SK-N-SH treated with all-trans-retinoic acid at 6 μM for 48 hours (cell line): ENCODE measurements at regions not wholly inside any gene's neighbourhood (a gene's known extent, or its start where the extent isn't known, plus 50 kb on each side); places are given as distances from the start of the nearest gene placed in this dataset.

Experiments used
- ATAC-seq: fragments of 200-7000 bp; cut with Tn5 transposase; 3 replicates; pipeline ENCODE4 v1.9.1; 2020; ENCODE audit warnings: mild to moderate bottlenecking, moderate library complexity
- ARNTL ChIP-seq: fragments of 450-650 bp; formaldehyde crosslinking; IDR thresholded peaks from 2 replicates; pipeline ENCODE4 v1.5.0; 2020; ENCODE audit warnings: low read depth, mild to moderate bottlenecking, moderate library complexity, borderline replicate concordance
- BACH2 ChIP-seq: fragments of 250-450 bp; sonication (Bioruptor Pico); IDR thresholded peaks from 2 replicates; pipeline ENCODE4 v1.9.0; 2021; ENCODE audit warnings: mild to moderate bottlenecking, borderline replicate concordance
- CSDC2 ChIP-seq: fragments of 250-450 bp; sonication (Bioruptor Pico); IDR thresholded peaks from 2 replicates; pipeline ENCODE4 v1.5.0; 2020; ENCODE audit warnings: mild to moderate bottlenecking, moderate library complexity
- ESRRG ChIP-seq: fragments of 250-450 bp; sonication (Bioruptor Pico); IDR thresholded peaks from 2 replicates; pipeline ENCODE4 v1.6.1; 2021; ENCODE audit warnings: mild to moderate bottlenecking
- GLIS3 ChIP-seq: fragments of 250-450 bp; sonication (Bioruptor Pico); IDR thresholded peaks from 2 replicates; pipeline ENCODE4 v1.5.0; 2020; ENCODE audit warnings: mild to moderate bottlenecking, moderate library complexity
- ISL1 ChIP-seq: fragments of 250-450 bp; sonication (Bioruptor Pico); IDR thresholded peaks from 2 replicates; pipeline ENCODE4 v2.1.2; 2022; ENCODE audit warnings: mild to moderate bottlenecking, moderate library complexity
- OSR1 ChIP-seq: fragments of 250-450 bp; sonication (Bioruptor Pico); IDR thresholded peaks from 2 replicates; pipeline ENCODE4 v1.8.0; 2022; ENCODE audit warnings: moderate library complexity, mild to moderate bottlenecking, inconsistent platforms
- RARB ChIP-seq: fragments of 250-450 bp; sonication (Bioruptor Pico); IDR thresholded peaks from 2 replicates; pipeline ENCODE4 v1.8.0; 2021; ENCODE audit warnings: mild to moderate bottlenecking, moderate library complexity
- TCF4 ChIP-seq: fragments of 250-450 bp; sonication (Bioruptor Pico); IDR thresholded peaks from 2 replicates; pipeline ENCODE4 v1.8.0; 2021; ENCODE audit warnings: mild to moderate bottlenecking, moderate library complexity, borderline replicate concordance
- TOX ChIP-seq: fragments of 250-450 bp; sonication (Bioruptor Pico); IDR thresholded peaks from 2 replicates; pipeline ENCODE4 v1.8.0; 2021; ENCODE audit warnings: mild to moderate bottlenecking, moderate library complexity, borderline replicate concordance
- ZC3H10 ChIP-seq: fragments of 250-450 bp; sonication (Bioruptor Pico); IDR thresholded peaks from 2 replicates; pipeline ENCODE4 v1.5.1; 2021; ENCODE audit warnings: mild to moderate bottlenecking, moderate library complexity
- ZFP30 ChIP-seq: fragments of 450-650 bp; formaldehyde crosslinking; IDR thresholded peaks from 2 replicates; pipeline ENCODE4 v1.5.0; 2022; ENCODE audit warnings: mild to moderate bottlenecking, moderate library complexity
- ZNF70 ChIP-seq: fragments of 450-650 bp; formaldehyde crosslinking; IDR thresholded peaks from 2 replicates; pipeline ENCODE4 v1.5.0; 2020; ENCODE audit warnings: mild to moderate bottlenecking, moderate library complexity
- ZNF8 ChIP-seq: fragments of 450-650 bp; formaldehyde crosslinking; IDR thresholded peaks from 2 replicates; pipeline ENCODE4 v1.5.0; 2020; ENCODE audit warnings: mild to moderate bottlenecking, moderate library complexity
- TF ChIP-seq, protein P1 (sequence below): fragments of 250-450 bp; sonication (Bioruptor Pico); IDR thresholded peaks from 2 replicates; pipeline ENCODE4 v1.8.0; 2020; ENCODE audit warnings: mild to moderate bottlenecking, moderate library complexity, borderline replicate concordance
- TF ChIP-seq, protein P2 (sequence below): fragments of 250-450 bp; sonication (Bioruptor Pico); IDR thresholded peaks from 2 replicates; pipeline ENCODE4 v1.5.1; 2021; ENCODE audit warnings: mild to moderate bottlenecking, moderate library complexity
- TF ChIP-seq, protein P3 (sequence below): fragments of 250-450 bp; sonication (Bioruptor Pico); IDR thresholded peaks from 2 replicates; pipeline ENCODE4 v1.5.1; 2020; ENCODE audit warnings: low read depth, mild to moderate bottlenecking, moderate library complexity
- TF ChIP-seq, protein P4 (sequence below): fragments of 250-450 bp; sonication (Bioruptor Pico); IDR thresholded peaks from 2 replicates; pipeline ENCODE4 v1.5.0; 2020; ENCODE audit warnings: mild to moderate bottlenecking, moderate library complexity
- TF ChIP-seq, protein P5 (sequence below): fragments of 250-450 bp; sonication (Bioruptor Pico); IDR thresholded peaks from 2 replicates; pipeline ENCODE4 v1.8.0; 2021; ENCODE audit warnings: low read depth, mild to moderate bottlenecking, moderate library complexity, borderline replicate concordance

DNA sequence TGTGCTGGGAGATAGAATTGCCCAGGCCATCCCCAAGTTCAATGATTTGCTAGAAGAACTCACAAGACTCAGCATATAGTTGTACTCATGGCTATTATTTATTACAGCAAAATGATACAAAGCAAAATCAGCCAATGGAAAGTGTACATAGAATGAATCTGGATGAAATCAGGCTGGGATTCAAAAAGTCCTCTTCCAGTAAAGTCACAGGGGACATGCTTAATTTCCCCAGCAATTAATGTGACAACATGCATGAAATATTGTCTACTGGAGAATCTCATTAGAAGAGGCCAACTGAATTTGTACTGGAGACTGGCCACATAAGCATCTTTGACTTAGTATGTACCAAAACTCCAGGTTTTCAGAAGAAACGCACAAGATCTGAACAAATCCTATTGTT, 1043.1 kb downstream of the NAALADL2 start:
- TF ChIP-seq ISL1 (CRISPR knock-in tag) (no peak), TOX (CRISPR knock-in tag) (no peak), ESRRG (CRISPR knock-in tag) (no peak), ZNF8 (no peak), ZC3H10 (no peak), CSDC2 (CRISPR knock-in tag) (no peak), BACH2 (CRISPR knock-in tag) (no peak), GLIS3 (CRISPR knock-in tag) (no peak), ARNTL (CRISPR knock-in tag) (no peak), ZFP30 (CRISPR knock-in tag) (no peak), OSR1 (CRISPR knock-in tag) (no peak)
- TF ChIP-seq, protein P1, sequence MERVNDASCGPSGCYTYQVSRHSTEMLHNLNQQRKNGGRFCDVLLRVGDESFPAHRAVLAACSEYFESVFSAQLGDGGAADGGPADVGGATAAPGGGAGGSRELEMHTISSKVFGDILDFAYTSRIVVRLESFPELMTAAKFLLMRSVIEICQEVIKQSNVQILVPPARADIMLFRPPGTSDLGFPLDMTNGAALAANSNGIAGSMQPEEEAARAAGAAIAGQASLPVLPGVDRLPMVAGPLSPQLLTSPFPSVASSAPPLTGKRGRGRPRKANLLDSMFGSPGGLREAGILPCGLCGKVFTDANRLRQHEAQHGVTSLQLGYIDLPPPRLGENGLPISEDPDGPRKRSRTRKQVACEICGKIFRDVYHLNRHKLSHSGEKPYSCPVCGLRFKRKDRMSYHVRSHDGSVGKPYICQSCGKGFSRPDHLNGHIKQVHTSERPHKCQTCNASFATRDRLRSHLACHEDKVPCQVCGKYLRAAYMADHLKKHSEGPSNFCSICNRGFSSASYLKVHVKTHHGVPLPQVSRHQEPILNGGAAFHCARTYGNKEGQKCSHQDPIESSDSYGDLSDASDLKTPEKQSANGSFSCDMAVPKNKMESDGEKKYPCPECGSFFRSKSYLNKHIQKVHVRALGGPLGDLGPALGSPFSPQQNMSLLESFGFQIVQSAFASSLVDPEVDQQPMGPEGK (CRISPR knock-in tag): no peak
- TF ChIP-seq, protein P2, sequence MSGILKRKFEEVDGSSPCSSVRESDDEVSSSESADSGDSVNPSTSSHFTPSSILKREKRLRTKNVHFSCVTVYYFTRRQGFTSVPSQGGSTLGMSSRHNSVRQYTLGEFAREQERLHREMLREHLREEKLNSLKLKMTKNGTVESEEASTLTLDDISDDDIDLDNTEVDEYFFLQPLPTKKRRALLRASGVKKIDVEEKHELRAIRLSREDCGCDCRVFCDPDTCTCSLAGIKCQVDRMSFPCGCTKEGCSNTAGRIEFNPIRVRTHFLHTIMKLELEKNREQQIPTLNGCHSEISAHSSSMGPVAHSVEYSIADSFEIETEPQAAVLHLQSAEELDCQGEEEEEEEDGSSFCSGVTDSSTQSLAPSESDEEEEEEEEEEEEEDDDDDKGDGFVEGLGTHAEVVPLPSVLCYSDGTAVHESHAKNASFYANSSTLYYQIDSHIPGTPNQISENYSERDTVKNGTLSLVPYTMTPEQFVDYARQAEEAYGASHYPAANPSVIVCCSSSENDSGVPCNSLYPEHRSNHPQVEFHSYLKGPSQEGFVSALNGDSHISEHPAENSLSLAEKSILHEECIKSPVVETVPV (CRISPR knock-in tag): no peak
- TF ChIP-seq, protein P3, sequence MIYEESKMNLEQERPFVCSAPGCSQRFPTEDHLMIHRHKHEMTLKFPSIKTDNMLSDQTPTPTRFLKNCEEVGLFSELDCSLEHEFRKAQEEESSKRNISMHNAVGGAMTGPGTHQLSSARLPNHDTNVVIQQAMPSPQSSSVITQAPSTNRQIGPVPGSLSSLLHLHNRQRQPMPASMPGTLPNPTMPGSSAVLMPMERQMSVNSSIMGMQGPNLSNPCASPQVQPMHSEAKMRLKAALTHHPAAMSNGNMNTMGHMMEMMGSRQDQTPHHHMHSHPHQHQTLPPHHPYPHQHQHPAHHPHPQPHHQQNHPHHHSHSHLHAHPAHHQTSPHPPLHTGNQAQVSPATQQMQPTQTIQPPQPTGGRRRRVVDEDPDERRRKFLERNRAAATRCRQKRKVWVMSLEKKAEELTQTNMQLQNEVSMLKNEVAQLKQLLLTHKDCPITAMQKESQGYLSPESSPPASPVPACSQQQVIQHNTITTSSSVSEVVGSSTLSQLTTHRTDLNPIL (CRISPR knock-in tag): no peak
- TF ChIP-seq, protein P4, sequence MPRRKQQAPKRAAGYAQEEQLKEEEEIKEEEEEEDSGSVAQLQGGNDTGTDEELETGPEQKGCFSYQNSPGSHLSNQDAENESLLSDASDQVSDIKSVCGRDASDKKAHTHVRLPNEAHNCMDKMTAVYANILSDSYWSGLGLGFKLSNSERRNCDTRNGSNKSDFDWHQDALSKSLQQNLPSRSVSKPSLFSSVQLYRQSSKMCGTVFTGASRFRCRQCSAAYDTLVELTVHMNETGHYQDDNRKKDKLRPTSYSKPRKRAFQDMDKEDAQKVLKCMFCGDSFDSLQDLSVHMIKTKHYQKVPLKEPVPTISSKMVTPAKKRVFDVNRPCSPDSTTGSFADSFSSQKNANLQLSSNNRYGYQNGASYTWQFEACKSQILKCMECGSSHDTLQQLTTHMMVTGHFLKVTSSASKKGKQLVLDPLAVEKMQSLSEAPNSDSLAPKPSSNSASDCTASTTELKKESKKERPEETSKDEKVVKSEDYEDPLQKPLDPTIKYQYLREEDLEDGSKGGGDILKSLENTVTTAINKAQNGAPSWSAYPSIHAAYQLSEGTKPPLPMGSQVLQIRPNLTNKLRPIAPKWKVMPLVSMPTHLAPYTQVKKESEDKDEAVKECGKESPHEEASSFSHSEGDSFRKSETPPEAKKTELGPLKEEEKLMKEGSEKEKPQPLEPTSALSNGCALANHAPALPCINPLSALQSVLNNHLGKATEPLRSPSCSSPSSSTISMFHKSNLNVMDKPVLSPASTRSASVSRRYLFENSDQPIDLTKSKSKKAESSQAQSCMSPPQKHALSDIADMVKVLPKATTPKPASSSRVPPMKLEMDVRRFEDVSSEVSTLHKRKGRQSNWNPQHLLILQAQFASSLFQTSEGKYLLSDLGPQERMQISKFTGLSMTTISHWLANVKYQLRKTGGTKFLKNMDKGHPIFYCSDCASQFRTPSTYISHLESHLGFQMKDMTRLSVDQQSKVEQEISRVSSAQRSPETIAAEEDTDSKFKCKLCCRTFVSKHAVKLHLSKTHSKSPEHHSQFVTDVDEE: no peak
- no peak for ATAC-seq

DNA sequence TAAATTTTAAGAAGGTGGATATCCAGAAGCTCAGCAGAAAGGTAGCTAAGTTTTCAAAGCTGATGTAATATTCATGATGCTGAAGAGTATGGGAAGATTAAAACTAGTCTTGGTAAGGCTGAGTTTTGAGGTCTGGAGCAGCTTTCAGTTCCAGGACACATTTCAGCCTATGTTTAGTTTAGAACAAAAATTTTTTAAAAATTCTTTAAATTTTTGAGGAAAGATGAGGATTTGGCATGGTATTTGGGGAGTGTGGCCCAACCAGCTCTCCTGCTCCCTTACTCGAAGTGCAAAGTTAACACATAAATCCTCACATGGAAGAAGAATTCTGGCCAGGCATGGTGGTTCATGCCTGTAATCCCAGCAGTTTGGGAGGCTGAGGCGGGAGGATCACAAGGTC, 1039.1 kb downstream of the NAALADL2 start:
- TF ChIP-seq, protein P2 (CRISPR knock-in tag): no peak
- TF ChIP-seq OSR1 (CRISPR knock-in tag) (no peak), ZC3H10 (no peak), RARB (CRISPR knock-in tag) (no peak), TCF4 (no peak), ZNF70 (CRISPR knock-in tag) (no peak), GLIS3 (CRISPR knock-in tag) (no peak)
- TF ChIP-seq, protein P5, sequence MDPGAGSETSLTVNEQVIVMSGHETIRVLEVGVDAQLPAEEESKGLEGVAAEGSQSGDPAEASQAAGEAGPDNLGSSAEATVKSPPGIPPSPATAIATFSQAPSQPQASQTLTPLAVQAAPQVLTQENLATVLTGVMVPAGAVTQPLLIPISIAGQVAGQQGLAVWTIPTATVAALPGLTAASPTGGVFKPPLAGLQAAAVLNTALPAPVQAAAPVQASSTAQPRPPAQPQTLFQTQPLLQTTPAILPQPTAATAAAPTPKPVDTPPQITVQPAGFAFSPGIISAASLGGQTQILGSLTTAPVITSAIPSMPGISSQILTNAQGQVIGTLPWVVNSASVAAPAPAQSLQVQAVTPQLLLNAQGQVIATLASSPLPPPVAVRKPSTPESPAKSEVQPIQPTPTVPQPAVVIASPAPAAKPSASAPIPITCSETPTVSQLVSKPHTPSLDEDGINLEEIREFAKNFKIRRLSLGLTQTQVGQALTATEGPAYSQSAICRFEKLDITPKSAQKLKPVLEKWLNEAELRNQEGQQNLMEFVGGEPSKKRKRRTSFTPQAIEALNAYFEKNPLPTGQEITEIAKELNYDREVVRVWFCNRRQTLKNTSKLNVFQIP (CRISPR knock-in tag): no peak
- TF ChIP-seq, protein P1 (CRISPR knock-in tag): no peak
- no peak for ATAC-seq
